H9 (cell line): ENCODE measurements at regions not wholly inside any gene's neighbourhood (a gene's known extent, or its start where the extent isn't known, plus 50 kb on each side); places are given as distances from the start of the nearest gene placed in this dataset.

Experiments used
- DNase-seq: peaks from one replicate; pipeline ENCODE4 v3.0.0-alpha.2; 2017
- H2AFZ ChIP-seq: one replicate; pipeline ENCODE4 v1.6.1; 2013; ENCODE audit warnings: mild to moderate bottlenecking, low read length, control low read depth, moderate library complexity
- H2AK5ac ChIP-seq: 2 replicates; pipeline ENCODE4 v1.6.1; 2013; ENCODE audit warnings: low read length, control low read depth, mixed read lengths; ENCODE audit not compliant: insufficient read length
- H2BK120ac ChIP-seq: one replicate; pipeline ENCODE4 v1.6.1; 2013; ENCODE audit warnings: low read depth, mild to moderate bottlenecking, low read length, control low read depth, inconsistent platforms; ENCODE audit not compliant: poor library complexity, severe bottlenecking
- H2BK12ac ChIP-seq: 2 replicates; pipeline ENCODE4 v1.6.1; 2013; ENCODE audit warnings: low read length, control low read depth, mixed read lengths, low read depth; ENCODE audit not compliant: insufficient read length
- H2BK15ac ChIP-seq: 2 replicates; pipeline ENCODE4 v1.6.1; 2013; ENCODE audit warnings: low read depth, low read length, control low read depth
- H2BK20ac ChIP-seq: one replicate; pipeline ENCODE4 v1.6.1; 2013; ENCODE audit warnings: low read depth, mild to moderate bottlenecking, low read length, control low read depth, inconsistent platforms; ENCODE audit not compliant: poor library complexity, severe bottlenecking
- H2BK5ac ChIP-seq: 2 replicates; pipeline ENCODE4 v1.6.1; 2013; ENCODE audit warnings: low read length, control low read depth, mixed read lengths; ENCODE audit not compliant: insufficient read length
- H3K14ac ChIP-seq: 2 replicates; pipeline ENCODE4 v1.6.1; 2013; ENCODE audit warnings: low read length, control low read depth; ENCODE audit not compliant: insufficient read depth
- H3K18ac ChIP-seq: 2 replicates; pipeline ENCODE4 v1.6.1; 2013; ENCODE audit warnings: low read depth, mild to moderate bottlenecking, mixed read lengths, low read length, control low read depth; ENCODE audit not compliant: insufficient read length
- H3K23ac ChIP-seq: 2 replicates; pipeline ENCODE4 v1.6.1; 2013; ENCODE audit warnings: low read length, control low read depth, mixed read lengths, low read depth; ENCODE audit not compliant: insufficient read length
- H3K23me2 ChIP-seq: 2 replicates; pipeline ENCODE4 v1.6.1; 2013; ENCODE audit warnings: low read depth, mild to moderate bottlenecking, mixed read lengths, low read length, control low read depth; ENCODE audit not compliant: insufficient read length, poor library complexity, severe bottlenecking
- H3K27ac ChIP-seq: 2 replicates; pipeline ENCODE4 v1.5.1; 2013; ENCODE audit warnings: low read length, control low read depth, mixed read lengths, low read depth; ENCODE audit not compliant: insufficient read length
- H3K27me3 ChIP-seq: 2 replicates; pipeline ENCODE4 v1.6.1; 2013; ENCODE audit warnings: low read length, control low read depth, inconsistent platforms; ENCODE audit not compliant: insufficient read depth
- H3K4ac ChIP-seq: 2 replicates; pipeline ENCODE4 v1.6.1; 2013; ENCODE audit warnings: low read depth, mild to moderate bottlenecking, control low read depth, inconsistent platforms, low read length, moderate library complexity
- H3K4me1 ChIP-seq: 2 replicates; pipeline ENCODE4 v1.6.1; 2013; ENCODE audit warnings: low read length, control low read depth, inconsistent platforms; ENCODE audit not compliant: insufficient read depth
- H3K4me2 ChIP-seq: 2 replicates; pipeline ENCODE4 v1.6.1; 2013; ENCODE audit warnings: low read length, control low read depth, mixed read lengths; ENCODE audit not compliant: insufficient read length, insufficient read depth
- H3K56ac ChIP-seq: 2 replicates; pipeline ENCODE4 v1.6.1; 2013; ENCODE audit warnings: low read depth, mild to moderate bottlenecking, mixed read lengths, low read length, control low read depth; ENCODE audit not compliant: insufficient read length
- H3K79me1 ChIP-seq: 2 replicates; pipeline ENCODE4 v1.6.1; 2013; ENCODE audit warnings: low read depth, mild to moderate bottlenecking, moderate library complexity, low read length, control low read depth, inconsistent platforms; ENCODE audit not compliant: insufficient read depth, poor library complexity, severe bottlenecking
- H3K79me2 ChIP-seq: 2 replicates; pipeline ENCODE4 v1.6.1; 2013; ENCODE audit warnings: low read length, control low read depth, inconsistent platforms; ENCODE audit not compliant: insufficient read depth
- H3K9ac ChIP-seq: 2 replicates; pipeline ENCODE4 v1.6.1; 2013; ENCODE audit warnings: low read length, control low read depth, mixed read lengths; ENCODE audit not compliant: insufficient read length; ENCODE audit errors: extremely low read depth
- H3K9me3 ChIP-seq: one replicate; pipeline ENCODE4 v1.6.1; 2013; ENCODE audit warnings: low read depth, low read length, inconsistent platforms; ENCODE audit not compliant: control insufficient read depth
- H3T11ph ChIP-seq: one replicate; pipeline ENCODE4 v1.6.1; 2013; ENCODE audit warnings: mild to moderate bottlenecking, low read length, control low read depth, inconsistent platforms
- H4K20me1 ChIP-seq: one replicate; pipeline ENCODE4 v1.6.1; 2013; ENCODE audit not compliant: control insufficient read depth, insufficient read length, insufficient read depth
- H4K5ac ChIP-seq: 2 replicates; pipeline ENCODE4 v1.6.1; 2013; ENCODE audit warnings: low read depth, mild to moderate bottlenecking, mixed read lengths, low read length, control low read depth; ENCODE audit not compliant: insufficient read length
- H4K8ac ChIP-seq: replicated peaks from 2 replicates; pipeline ENCODE4 v1.6.1; 2013; ENCODE audit warnings: low read length, control low read depth, mixed read lengths, low read depth; ENCODE audit not compliant: insufficient read length
- H4K91ac ChIP-seq: 2 replicates; pipeline ENCODE4 v1.6.1; 2013; ENCODE audit warnings: low read depth, mild to moderate bottlenecking, moderate library complexity, mixed read lengths, low read length, control low read depth; ENCODE audit not compliant: insufficient read length
- H3K27ac Mint-ChIP-seq, 3 experiments: 2 replicates in 2 of 3; 3 replicates in 1 of 3; pipeline ENCODE4 v1.8.0; 2020 to 2021; ENCODE audit warnings: mixed read lengths in 3 of 3, mild to moderate bottlenecking in 1 of 3, moderate library complexity in 1 of 3
- H3K27me3 Mint-ChIP-seq: 2 replicates; pipeline ENCODE4 v1.8.0; 2021; ENCODE audit warnings: low read depth, mild to moderate bottlenecking, moderate library complexity, mixed read lengths
- H3K36me3 Mint-ChIP-seq, 3 experiments: 2 replicates in 2 of 3; 3 replicates in 1 of 3; pipeline ENCODE4 v1.8.0; 2020 to 2021; ENCODE audit warnings: low read depth in 3 of 3, mixed read lengths in 3 of 3; ENCODE audit not compliant: insufficient read depth in 1 of 3
- H3K4me1 Mint-ChIP-seq, 2 experiments: 2 replicates each; pipeline ENCODE4 v1.8.0; 2020; ENCODE audit warnings: mixed read lengths in 2 of 2
- H3K4me3 Mint-ChIP-seq, 2 experiments: 2 replicates in 1 of 2; 3 replicates in 1 of 2; pipeline ENCODE4 v1.8.0; 2020 to 2021; ENCODE audit warnings: mild to moderate bottlenecking in 2 of 2, mixed read lengths in 2 of 2, moderate library complexity in 1 of 2
- H3K9me3 Mint-ChIP-seq, 2 experiments: 2 replicates in 1 of 2; 3 replicates in 1 of 2; pipeline ENCODE4 v1.8.0; 2020; ENCODE audit warnings: mild to moderate bottlenecking in 2 of 2, mixed read lengths in 2 of 2, moderate library complexity in 1 of 2
- CTCF ChIP-seq: fragments of 200-600 bp; sonication (generic); conservative IDR thresholded peaks from 3 replicates; pipeline ENCODE4 v1.8.0; 2021; ENCODE audit warnings: antibody characterized with exemption, mild to moderate bottlenecking
- WGBS: extraction: QIAGEN DNeasy Blood & Tissue Kit; methylation state at CpG from one replicate; pipeline ENCODE4 v1.1.7; 2013; ENCODE audit warnings: missing lambda C conversion rate, low lambda C conversion rate, mixed read lengths; ENCODE audit not compliant: insufficient read length; ENCODE audit errors: extremely low coverage; 5-methylcytosine and 5-hydroxymethylcytosine counted together

GRCh38 chr11:116276051-116277044 is 496.4 kb downstream of the BUD13 start:
- Histone ChIP-seq H3K23me2 (no peaks in the 10 kb centered on the region), H3K23ac (no peak overlapping the region), H2AFZ (no peak overlapping the region), H3K4me2 (peak overlapping the region; percentile 5), H3K27ac (no peak overlapping the region), H3K79me1 (no peaks in the 10 kb centered on the region), H2AK5ac (no peak overlapping the region), H3K56ac (no peak overlapping the region), H3K4me1 (no peaks in the 10 kb centered on the region; the same call in 1 of the 2 replicates), H2BK5ac (no peak overlapping the region), H4K5ac (no peak overlapping the region), H3K27me3 (no peaks in the 10 kb centered on the region), H4K20me1 (no peaks in the 10 kb centered on the region), H2BK120ac (no peak overlapping the region), H3K14ac (peak overlapping the region; percentile 77; the same call in 1 of the 2 replicates), H4K91ac (no peak overlapping the region), H2BK15ac (no peak overlapping the region), H3T11ph (no peak overlapping the region), H4K8ac (no peak overlapping the region), H3K9ac (no peak overlapping the region), H3K9me3 (no peaks in the 10 kb centered on the region), H2BK20ac (no peak overlapping the region), H3K18ac (no peak overlapping the region), H3K79me2 (no peaks in the 10 kb centered on the region), H2BK12ac (no peak overlapping the region), H3K4ac (no peak overlapping the region)
- TF ChIP-seq CTCF = peak; percentile 100
- Mint-ChIP-seq H3K4me3 (peak overlapping the region; percentile 65 to 75), H3K27ac (no peak overlapping the region), H3K36me3 (no peaks in the 10 kb centered on the region), H3K27me3 (peaks cover 1% of the 10 kb centered on the region), H3K4me1 (peaks cover 0 to 5% of the 10 kb centered on the region in 2 experiments; a peak in 2 of 4 replicates), H3K9me3 (no peaks in the 10 kb centered on the region)
- peak; percentile 94 for DNase-seq
- no CpG with 5 or more reads among the region's 40 CpGs for WGBS
